GM21529 (cell line): ENCODE measurements at regions not wholly inside any gene's neighbourhood (a gene's known extent, or its start where the extent isn't known, plus 50 kb on each side); places are given as distances from the start of the nearest gene placed in this dataset.

Experiments
- ATAC-seq: cut with Tn5 transposase; IDR thresholded peaks from one replicate; pipeline ENCODE4 v1.9.1; 2021; ENCODE audit not compliant: unreplicated experiment

- no peak for ATAC-seq
These were observed 218.6 kb upstream of the PMEPA1 start for GRCh38 chr20:57928181-57928967.

GRCh38 chr20:57927376-57927775 lies 217.6 kb upstream of the PMEPA1 start:
- no peak for ATAC-seq

- ATAC-seq: no peak
These were observed 212.9 kb upstream of the PMEPA1 start for GRCh38 chr20:57922706-57923105.

- no peak for ATAC-seq
These were observed 212.3 kb upstream of the PMEPA1 start for GRCh38 chr20:57922083-57922482.

- ATAC-seq: no peak
These were observed 211.9 kb upstream of the PMEPA1 start for GRCh38 chr20:57921676-57922075.

GRCh38 chr20:57920971-57921370 lies 211.2 kb upstream of the PMEPA1 start:
- no peak for ATAC-seq

- ATAC-seq: no peak
These were observed 209.2 kb upstream of the PMEPA1 start for GRCh38 chr20:57919049-57919448.

- ATAC-seq: no peak
These were observed 208.7 kb upstream of the PMEPA1 start for GRCh38 chr20:57918551-57918950.

- no peak for ATAC-seq
These were observed 204.4 kb upstream of the PMEPA1 start for GRCh38 chr20:57914205-57914604.

GRCh38 chr20:57913156-57913930 lies 203.5 kb upstream of the PMEPA1 start:
- ATAC-seq: no peak

GRCh38 chr20:57912227-57912582 lies 202.4 kb upstream of the PMEPA1 start:
- ATAC-seq: no peak

GRCh38 chr20:57911512-57912226 lies 201.9 kb upstream of the PMEPA1 start:
- no peak for ATAC-seq

GRCh38 chr20:57910716-57911115 lies 200.9 kb upstream of the PMEPA1 start:
- no peak for ATAC-seq

- no peak for ATAC-seq
These were observed 200.0 kb upstream of the PMEPA1 start for GRCh38 chr20:57909763-57910331.

GRCh38 chr20:57908704-57909630 lies 199.2 kb upstream of the PMEPA1 start:
- ATAC-seq: no peak

GRCh38 chr20:57908226-57908625 lies 198.4 kb upstream of the PMEPA1 start:
- ATAC-seq: no peak

- no peak for ATAC-seq
These were observed 197.6 kb upstream of the PMEPA1 start for GRCh38 chr20:57907131-57908000.

GRCh38 chr20:57905448-57905847 lies 195.6 kb upstream of the PMEPA1 start:
- no peak for ATAC-seq

GRCh38 chr20:57904314-57905105 lies 194.7 kb upstream of the PMEPA1 start:
- ATAC-seq: no peak
